ENCODE measurements at regions not wholly inside any gene's neighbourhood (a gene's known extent, or its start where the extent isn't known, plus 50 kb on each side); places are given as distances from the start of the nearest gene placed in this dataset.

GRCh38 chr18:47549021-47549540, 297.6 kb upstream of the SKOR2 start:
- TF ChIP-seq ZNF565 (CRISPR knock-in tag; conservative IDR thresholded peaks at IDR 0.05; ENCODE audit: low read depth): no peak
- TF ChIP-seq SNAI2 (CRISPR knock-in tag; IDR thresholded peaks at IDR 0.05): no peak
- TF ChIP-seq GLIS3 (CRISPR knock-in tag; IDR thresholded peaks at IDR 0.05): no peak
- TF ChIP-seq TOX (CRISPR knock-in tag; IDR thresholded peaks at IDR 0.05; ENCODE audit: borderline replicate concordance): no peak
- TF ChIP-seq BACH2 (CRISPR knock-in tag; IDR thresholded peaks at IDR 0.05; ENCODE audit: borderline replicate concordance): no peak
- no peak for TF ChIP-seq ZC3H10 (CRISPR knock-in tag; IDR thresholded peaks at IDR 0.05)
- TF ChIP-seq ARNTL (CRISPR knock-in tag; IDR thresholded peaks at IDR 0.05; ENCODE audit: borderline replicate concordance, low read depth): no peak
- no peak for TF ChIP-seq TCF4 (CRISPR knock-in tag; IDR thresholded peaks at IDR 0.05; ENCODE audit: borderline replicate concordance)
- TF ChIP-seq CSRNP3 (CRISPR knock-in tag; IDR thresholded peaks at IDR 0.05): no peak
- no peak for TF ChIP-seq CSDC2 (CRISPR knock-in tag; IDR thresholded peaks at IDR 0.05)
- no peak for TF ChIP-seq ISL1 (CRISPR knock-in tag; IDR thresholded peaks at IDR 0.05)
- no peak for TF ChIP-seq ESRRG (CRISPR knock-in tag; IDR thresholded peaks at IDR 0.05)
- no peak for TF ChIP-seq ZNF8 (CRISPR knock-in tag; IDR thresholded peaks at IDR 0.05)
- TF ChIP-seq ZNF70 (CRISPR knock-in tag; IDR thresholded peaks at IDR 0.05): no peak
- ATAC-seq: no peak

GRCh38 chr18:47547539-47548202, 296.2 kb upstream of the SKOR2 start:
- no peak for ATAC-seq
- TF ChIP-seq ZFP3 (CRISPR knock-in tag; IDR thresholded peaks at IDR 0.05) (no peak), TCF4 (CRISPR knock-in tag; IDR thresholded peaks at IDR 0.05; ENCODE audit: borderline replicate concordance) (no peak), ZNF565 (CRISPR knock-in tag; conservative IDR thresholded peaks at IDR 0.05; ENCODE audit: low read depth) (no peak), POU6F1 (CRISPR knock-in tag; IDR thresholded peaks at IDR 0.05; ENCODE audit: borderline replicate concordance, low read depth) (no peak), ZFP30 (CRISPR knock-in tag; IDR thresholded peaks at IDR 0.05) (no peak)

GRCh38 chr18:47545613-47546012, 294.2 kb upstream of the SKOR2 start:
- TF ChIP-seq CSRNP3 (CRISPR knock-in tag; IDR thresholded peaks at IDR 0.05): no peak
- TF ChIP-seq POU6F1 (CRISPR knock-in tag; IDR thresholded peaks at IDR 0.05; ENCODE audit: borderline replicate concordance, low read depth): no peak
- no peak for TF ChIP-seq GLIS3 (CRISPR knock-in tag; IDR thresholded peaks at IDR 0.05)
- no peak for TF ChIP-seq TOX (CRISPR knock-in tag; IDR thresholded peaks at IDR 0.05; ENCODE audit: borderline replicate concordance)
- TF ChIP-seq ZNF70 (CRISPR knock-in tag; IDR thresholded peaks at IDR 0.05): no peak
- no peak for TF ChIP-seq CREB5 (CRISPR knock-in tag; IDR thresholded peaks at IDR 0.05; ENCODE audit: low read depth)
- TF ChIP-seq ESRRG (CRISPR knock-in tag; IDR thresholded peaks at IDR 0.05): no peak
- TF ChIP-seq ZFP30 (CRISPR knock-in tag; IDR thresholded peaks at IDR 0.05): no peak
- no peak for TF ChIP-seq ARNTL (CRISPR knock-in tag; IDR thresholded peaks at IDR 0.05; ENCODE audit: borderline replicate concordance, low read depth)
- TF ChIP-seq ZFP3 (CRISPR knock-in tag; IDR thresholded peaks at IDR 0.05): no peak
- TF ChIP-seq TCF4 (CRISPR knock-in tag; IDR thresholded peaks at IDR 0.05; ENCODE audit: borderline replicate concordance): no peak
- TF ChIP-seq RARB (CRISPR knock-in tag; IDR thresholded peaks at IDR 0.05): no peak
- no peak for TF ChIP-seq PPARA (CRISPR knock-in tag; IDR thresholded peaks at IDR 0.05; ENCODE audit: borderline replicate concordance)
- no peak for TF ChIP-seq TSHZ2 (CRISPR knock-in tag; IDR thresholded peaks at IDR 0.05)
- no peak for TF ChIP-seq CSDC2 (CRISPR knock-in tag; IDR thresholded peaks at IDR 0.05)
- no peak for TF ChIP-seq OSR1 (CRISPR knock-in tag; IDR thresholded peaks at IDR 0.05)
- TF ChIP-seq ISL1 (CRISPR knock-in tag; IDR thresholded peaks at IDR 0.05): no peak
- ATAC-seq: no peak
